ENCODE measurements at regions not wholly inside any gene's neighbourhood (a gene's known extent, or its start where the extent isn't known, plus 50 kb on each side); places are given as distances from the start of the nearest gene placed in this dataset.

DNA sequence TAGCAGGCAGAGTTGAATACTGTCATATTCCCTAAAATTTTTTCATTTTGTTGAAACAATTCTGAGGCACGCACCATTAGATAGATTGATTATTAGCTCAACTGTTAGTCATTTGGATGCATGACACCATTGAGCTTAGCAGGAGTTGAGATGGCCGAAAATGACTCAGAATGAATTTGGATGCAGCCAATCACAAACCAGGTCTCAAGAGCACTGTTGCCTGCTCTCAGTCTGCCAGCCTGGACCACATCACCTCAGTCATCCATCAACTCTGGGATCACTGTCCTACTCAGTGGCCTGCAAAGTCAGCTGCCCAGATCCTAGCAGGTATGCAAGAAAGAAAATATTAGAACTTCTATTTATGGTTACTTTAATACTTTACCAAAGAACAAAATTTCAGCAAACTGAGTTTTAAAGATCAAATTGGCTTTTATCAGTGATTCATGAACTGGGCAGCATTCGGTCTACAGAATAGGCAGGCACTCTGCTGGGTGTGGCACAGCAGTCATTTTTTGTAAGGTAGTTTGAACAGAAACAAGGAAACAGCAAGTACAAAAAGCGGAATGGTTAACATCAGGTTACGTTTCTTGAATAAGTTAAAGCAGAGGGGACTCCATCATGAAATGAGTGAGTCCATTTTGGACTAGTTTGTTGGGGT, 152.7 kb upstream of the ARHGAP28 start:
- Histone ChIP-seq H3K9ac (ENCODE audit: low read depth in 2 of 2, low read length in 2 of 2) (no peak overlapping the region), H3K36me3 (no peaks in the 10 kb centered on the region), H3K9me3 (no peaks in the 10 kb centered on the region), H3K4me1 (no peaks in the 10 kb centered on the region), H3K27me3 (no peaks in the 10 kb centered on the region), H3K4me3 (no peak overlapping the region), H3K27ac (no peak overlapping the region)
- TF ChIP-seq, protein P1, sequence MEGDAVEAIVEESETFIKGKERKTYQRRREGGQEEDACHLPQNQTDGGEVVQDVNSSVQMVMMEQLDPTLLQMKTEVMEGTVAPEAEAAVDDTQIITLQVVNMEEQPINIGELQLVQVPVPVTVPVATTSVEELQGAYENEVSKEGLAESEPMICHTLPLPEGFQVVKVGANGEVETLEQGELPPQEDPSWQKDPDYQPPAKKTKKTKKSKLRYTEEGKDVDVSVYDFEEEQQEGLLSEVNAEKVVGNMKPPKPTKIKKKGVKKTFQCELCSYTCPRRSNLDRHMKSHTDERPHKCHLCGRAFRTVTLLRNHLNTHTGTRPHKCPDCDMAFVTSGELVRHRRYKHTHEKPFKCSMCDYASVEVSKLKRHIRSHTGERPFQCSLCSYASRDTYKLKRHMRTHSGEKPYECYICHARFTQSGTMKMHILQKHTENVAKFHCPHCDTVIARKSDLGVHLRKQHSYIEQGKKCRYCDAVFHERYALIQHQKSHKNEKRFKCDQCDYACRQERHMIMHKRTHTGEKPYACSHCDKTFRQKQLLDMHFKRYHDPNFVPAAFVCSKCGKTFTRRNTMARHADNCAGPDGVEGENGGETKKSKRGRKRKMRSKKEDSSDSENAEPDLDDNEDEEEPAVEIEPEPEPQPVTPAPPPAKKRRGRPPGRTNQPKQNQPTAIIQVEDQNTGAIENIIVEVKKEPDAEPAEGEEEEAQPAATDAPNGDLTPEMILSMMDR (IDR thresholded peaks at IDR 0.05), result no peak
- intact Hi-C loops (cut with DNase I), result no loop called here
- no peak for DNase-seq

DNA sequence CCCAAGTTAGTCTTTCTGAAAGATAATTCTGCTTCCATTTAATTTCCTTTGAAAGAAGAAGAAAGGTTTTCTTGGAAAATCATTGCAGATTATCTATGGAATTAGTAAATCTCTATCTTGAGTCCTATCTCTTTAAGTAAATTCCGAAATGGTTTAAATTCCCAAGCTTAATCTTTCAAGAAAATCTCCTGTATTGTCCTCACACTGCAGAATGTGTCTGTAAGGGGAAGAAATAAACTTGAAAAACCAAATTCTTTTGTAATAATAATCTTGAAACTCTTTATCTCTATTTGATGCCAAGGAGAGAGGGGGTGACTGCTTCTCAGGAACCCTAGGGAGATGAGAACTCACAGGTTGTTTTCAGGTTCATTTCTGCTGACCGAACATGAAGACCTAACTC, 150.8 kb upstream of the ARHGAP28 start:
- DNase-seq, result no peak
- Histone ChIP-seq H3K9me3 (no peaks in the 10 kb centered on the region), H3K36me3 (no peaks in the 10 kb centered on the region), H3K4me1 (no peaks in the 10 kb centered on the region), H3K4me3 (no peak overlapping the region), H3K27ac (no peak overlapping the region), H3K9ac (ENCODE audit: low read depth in 2 of 2, low read length in 2 of 2) (no peak overlapping the region), H3K27me3 (no peaks in the 10 kb centered on the region)
- intact Hi-C loops (cut with DNase I), result no loop called here
- TF ChIP-seq, protein P1 (IDR thresholded peaks at IDR 0.05), result no peak

DNA sequence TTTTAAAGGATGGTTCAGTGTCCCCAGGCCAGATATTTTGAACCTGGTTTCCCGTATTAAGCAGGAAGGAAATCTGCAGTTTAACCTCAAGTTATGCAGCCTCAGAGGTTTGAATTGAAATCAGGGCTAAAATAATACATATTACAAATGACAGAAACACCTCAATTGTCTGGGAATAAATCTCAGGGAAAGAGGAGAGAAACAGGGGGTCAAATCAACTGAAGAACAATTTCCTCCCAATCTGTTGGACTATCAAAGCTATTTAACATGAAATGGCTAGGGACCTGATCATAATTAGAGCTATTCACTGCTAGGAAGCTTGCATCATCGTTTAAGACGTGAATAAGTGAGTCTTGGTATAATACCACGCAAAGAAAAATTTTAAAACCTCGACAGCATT, 150.0 kb upstream of the ARHGAP28 start:
- TF ChIP-seq, protein P1 (IDR thresholded peaks at IDR 0.05), result no peak
- no peak for DNase-seq
- intact Hi-C loops (cut with DNase I), result no loop called here
- H3K27me3 ChIP-seq, result no peaks in the 10 kb centered on the region
- no peaks in the 10 kb centered on the region for H3K4me1 ChIP-seq
- no peaks in the 10 kb centered on the region for H3K36me3 ChIP-seq
- no peak overlapping the region for H3K4me3 ChIP-seq
- no peak overlapping the region for H3K9ac ChIP-seq (ENCODE audit: low read depth in 2 of 2, low read length in 2 of 2)
- no peaks in the 10 kb centered on the region for H3K9me3 ChIP-seq
- H3K27ac ChIP-seq, result no peak overlapping the region

DNA sequence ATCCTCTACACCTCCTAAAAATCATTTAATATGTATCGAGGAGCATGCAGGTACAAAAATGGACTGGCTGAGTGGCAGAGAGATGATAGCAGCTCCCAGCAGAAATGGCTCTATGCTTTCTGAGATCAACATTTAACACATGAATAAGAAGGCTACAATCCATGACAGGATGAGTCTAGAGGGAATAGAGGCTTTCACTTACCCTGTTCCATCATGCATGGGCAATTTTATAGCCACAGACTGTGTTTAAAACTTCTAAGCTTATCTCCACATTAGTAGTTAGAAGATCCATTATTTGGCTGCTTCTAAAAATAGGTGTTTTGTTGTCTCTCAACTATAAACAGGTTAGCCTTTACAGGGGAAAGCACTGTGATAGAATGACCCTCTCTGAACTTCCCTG, 149.1 kb upstream of the ARHGAP28 start:
- H3K27me3 ChIP-seq, result no peaks in the 10 kb centered on the region
- intact Hi-C loops (cut with DNase I), result no loop called here
- TF ChIP-seq, protein P1 (IDR thresholded peaks at IDR 0.05), result no peak
- no peaks in the 10 kb centered on the region for H3K9me3 ChIP-seq
- H3K27ac ChIP-seq, result no peak overlapping the region
- H3K36me3 ChIP-seq, result no peaks in the 10 kb centered on the region
- no peak overlapping the region for H3K9ac ChIP-seq (ENCODE audit: low read depth in 2 of 2, low read length in 2 of 2)
- DNase-seq, result no peak
- no peaks in the 10 kb centered on the region for H3K4me1 ChIP-seq
- H3K4me3 ChIP-seq, result no peak overlapping the region

DNA sequence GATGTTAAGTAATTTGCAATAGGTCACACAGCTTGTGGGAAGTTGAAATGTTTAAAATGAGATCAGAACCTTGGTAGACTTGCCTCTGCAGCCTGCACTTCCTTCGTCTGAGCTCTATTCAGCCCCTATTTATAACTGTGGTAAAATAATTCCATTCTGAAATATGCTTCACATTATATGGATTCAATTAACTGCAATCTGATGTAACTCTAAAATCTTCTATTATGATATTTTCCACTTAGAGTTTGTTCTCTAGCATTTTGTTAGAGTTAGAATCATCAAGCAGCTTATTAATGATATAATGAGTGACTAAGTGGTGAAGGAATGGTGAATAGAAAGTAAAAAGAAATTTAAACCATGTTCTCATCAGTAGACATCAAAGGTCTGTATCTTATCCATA, 139.6 kb upstream of the ARHGAP28 start:
- intact Hi-C loops (cut with DNase I), result no loop called here

More for the DNA sequence above, 139.6 kb upstream of the ARHGAP28 start:
- H3K4me1 ChIP-seq, result no peaks in the 10 kb centered on the region
- DNase-seq, result no peak
- H3K4me3 ChIP-seq, result no peak overlapping the region
- H3K27ac ChIP-seq, result no peak overlapping the region
- H3K9ac ChIP-seq (ENCODE audit: low read depth in 2 of 2, low read length in 2 of 2), result no peak overlapping the region
- no peaks in the 10 kb centered on the region for H3K36me3 ChIP-seq
- H3K27me3 ChIP-seq, result no peaks in the 10 kb centered on the region
- TF ChIP-seq, protein P1 (IDR thresholded peaks at IDR 0.05), result no peak
- no peaks in the 10 kb centered on the region for H3K9me3 ChIP-seq

Data from colonic mucosa (tissue), 4 donors.